HUES6 (cell line): ENCODE measurements at regions not wholly inside any gene's neighbourhood (a gene's known extent, or its start where the extent isn't known, plus 50 kb on each side); places are given as distances from the start of the nearest gene placed in this dataset.
A peak's percentile ranks its signal among the peaks of the same experiment; 100 is the strongest.

Experiments
- H3K27ac ChIP-seq: 2 replicates; pipeline ENCODE4 v1.7.0; 2013; ENCODE audit warnings: low read depth, mild to moderate bottlenecking, low read length, inconsistent platforms
- H3K27me3 ChIP-seq: 2 replicates; pipeline ENCODE4 v1.6.1; 2013; ENCODE audit warnings: low read length; ENCODE audit not compliant: control insufficient read depth, insufficient read depth
- H3K36me3 ChIP-seq: 2 replicates; pipeline ENCODE4 v1.6.1; 2013; ENCODE audit warnings: low read length; ENCODE audit not compliant: control insufficient read depth, insufficient read depth
- H3K4me1 ChIP-seq: 2 replicates; pipeline ENCODE4 v1.6.1; 2013; ENCODE audit warnings: low read length; ENCODE audit not compliant: control insufficient read depth, insufficient read depth
- H3K4me3 ChIP-seq: 2 replicates; pipeline ENCODE4 v1.5.1; 2013; ENCODE audit warnings: low read depth, low read length
- H3K9ac ChIP-seq: one replicate; pipeline ENCODE4 v1.6.1; 2013; ENCODE audit warnings: mild to moderate bottlenecking, low read length
- H3K9me3 ChIP-seq: 2 replicates; pipeline ENCODE4 v1.6.1; 2013; ENCODE audit warnings: low read depth, low read length; ENCODE audit not compliant: control insufficient read depth, insufficient read depth

DNA sequence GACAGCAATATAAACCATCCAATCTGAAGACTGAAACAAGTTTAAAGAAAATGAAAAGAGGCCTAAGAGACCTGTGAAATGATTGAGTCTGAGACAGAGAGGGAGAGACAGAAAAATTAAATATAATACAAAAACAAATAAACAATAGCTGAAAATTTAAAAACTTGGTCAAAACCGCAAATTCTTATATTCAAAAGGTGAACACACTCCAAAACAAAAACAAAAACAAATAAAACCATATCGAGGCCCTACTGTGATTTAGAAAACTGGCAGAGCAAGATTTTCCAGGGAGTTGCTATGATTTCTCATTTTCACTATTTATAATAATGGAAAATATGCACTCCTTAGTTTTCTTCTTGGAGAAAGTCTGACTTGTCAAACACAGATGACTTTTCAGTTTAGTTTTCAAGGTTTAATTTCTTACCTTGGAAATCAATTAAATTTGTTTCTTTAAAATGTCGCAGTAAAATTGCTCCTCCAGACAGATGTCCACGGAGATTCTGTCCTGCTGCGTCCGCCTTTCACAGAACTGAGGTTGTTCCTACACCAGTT is 1420.3 kb downstream of the UQCRFS1 start:
- Histone ChIP-seq H3K9me3 (0 out of 2 replicates have a peak, but pooled peaks cover 5% of the 10 kb centered on the region), H3K27ac (peak overlapping the region; percentile 61; the same call in 1 of the 2 replicates), H3K27me3 (no peaks in the 10 kb centered on the region), H3K9ac (peak overlapping the region; percentile 74), H3K4me1 (no peaks in the 10 kb centered on the region), H3K36me3 (peaks cover under 1% of the 10 kb centered on the region; the same call in 1 of the 2 replicates), H3K4me3 (peak overlapping the region; percentile 97)

- H3K27ac ChIP-seq: no peak overlapping the region
- H3K9me3 ChIP-seq: peaks cover 36% of the 10 kb centered on the region
- H3K27me3 ChIP-seq: no peaks in the 10 kb centered on the region
- no peak overlapping the region for H3K4me3 ChIP-seq
- H3K9ac ChIP-seq: no peak overlapping the region
- no peaks in the 10 kb centered on the region for H3K4me1 ChIP-seq
- H3K36me3 ChIP-seq: peaks cover 9% of the 10 kb centered on the region
Observed at GRCh38 chr19:27780367-27781075, 1432.4 kb downstream of the UQCRFS1 start.

DNA sequence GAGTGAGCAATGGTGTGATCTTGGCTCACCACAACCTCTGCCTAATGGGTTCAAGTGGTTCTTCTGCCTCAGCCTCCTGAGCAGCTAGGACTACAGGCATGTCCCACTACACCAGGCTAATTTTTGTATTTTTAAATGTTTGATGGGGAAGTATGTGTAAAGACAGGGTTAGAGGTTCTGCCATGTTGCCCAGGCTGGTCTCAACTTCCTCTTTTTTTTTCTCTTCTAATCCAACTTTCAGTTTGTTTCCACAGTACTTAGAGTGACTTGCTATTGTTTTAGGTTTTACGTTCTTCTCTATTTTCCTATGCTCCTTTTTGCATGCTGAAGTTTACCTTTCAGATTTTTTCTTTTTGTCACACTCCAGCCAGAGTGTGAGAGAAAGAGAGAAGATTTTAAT is 1433.0 kb downstream of the UQCRFS1 start:
- H3K27me3 ChIP-seq: no peaks in the 10 kb centered on the region
- H3K9ac ChIP-seq: no peak overlapping the region
- no peak overlapping the region for H3K4me3 ChIP-seq
- no peak overlapping the region for H3K27ac ChIP-seq
- no peaks in the 10 kb centered on the region for H3K4me1 ChIP-seq
- H3K36me3 ChIP-seq: peaks cover 14% of the 10 kb centered on the region
- H3K9me3 ChIP-seq: peaks cover 39% of the 10 kb centered on the region

GRCh38 chr19:27777726-27778125 is 1435.2 kb downstream of the UQCRFS1 start:
- peaks cover 14% of the 10 kb centered on the region for H3K27me3 ChIP-seq
- no peak overlapping the region for H3K4me3 ChIP-seq
- H3K9me3 ChIP-seq: peaks cover 61% of the 10 kb centered on the region
- H3K27ac ChIP-seq: no peak overlapping the region
- H3K9ac ChIP-seq: no peak overlapping the region
- no peaks in the 10 kb centered on the region for H3K4me1 ChIP-seq
- peaks cover 28% of the 10 kb centered on the region for H3K36me3 ChIP-seq

DNA sequence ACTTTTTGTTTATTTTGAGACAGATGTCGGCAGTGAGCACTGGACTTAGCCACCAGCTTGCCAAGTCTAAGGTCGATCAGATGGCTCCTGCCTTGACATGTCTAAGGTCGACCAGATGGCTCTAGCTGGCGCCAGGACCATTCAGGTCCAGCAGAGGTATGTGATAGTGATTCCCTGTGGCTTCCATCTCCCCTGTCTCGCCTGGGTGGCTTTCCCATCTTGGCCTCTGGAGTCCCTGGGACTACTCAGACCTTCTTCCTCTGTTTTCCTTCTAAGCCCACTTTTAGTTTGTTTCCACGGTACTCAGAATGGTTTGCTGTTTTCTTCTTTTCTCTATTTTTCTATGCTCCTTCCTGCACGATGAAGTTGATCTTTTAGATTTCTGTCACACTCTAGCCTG is 1435.7 kb downstream of the UQCRFS1 start:
- Histone ChIP-seq H3K27ac (no peak overlapping the region), H3K4me3 (no peak overlapping the region), H3K27me3 (peaks cover 19% of the 10 kb centered on the region), H3K9me3 (peaks cover 66% of the 10 kb centered on the region), H3K36me3 (peaks cover 28% of the 10 kb centered on the region), H3K9ac (no peak overlapping the region), H3K4me1 (no peaks in the 10 kb centered on the region)

DNA sequence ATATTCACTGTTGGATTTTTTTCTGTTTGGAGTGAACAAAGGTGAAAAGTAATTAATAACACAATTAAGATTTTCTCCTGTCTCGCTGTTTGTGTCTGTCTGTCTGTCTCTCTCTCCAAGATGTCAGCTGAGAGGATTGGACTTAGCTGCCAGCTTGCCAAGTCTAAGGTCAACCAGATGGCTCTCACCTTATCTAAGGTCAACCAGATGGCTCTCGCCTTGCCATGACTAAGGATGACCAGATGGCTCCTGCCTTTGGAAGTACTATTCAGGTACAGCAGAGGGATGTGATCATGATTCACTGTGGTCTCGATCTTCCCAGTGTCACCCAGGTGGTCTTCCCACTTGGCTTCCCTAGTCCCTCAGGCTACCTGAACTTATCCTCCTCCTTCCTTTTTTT is 1436.4 kb downstream of the UQCRFS1 start:
- no peak overlapping the region for H3K9ac ChIP-seq
- peaks cover 71% of the 10 kb centered on the region for H3K9me3 ChIP-seq

DNA sequence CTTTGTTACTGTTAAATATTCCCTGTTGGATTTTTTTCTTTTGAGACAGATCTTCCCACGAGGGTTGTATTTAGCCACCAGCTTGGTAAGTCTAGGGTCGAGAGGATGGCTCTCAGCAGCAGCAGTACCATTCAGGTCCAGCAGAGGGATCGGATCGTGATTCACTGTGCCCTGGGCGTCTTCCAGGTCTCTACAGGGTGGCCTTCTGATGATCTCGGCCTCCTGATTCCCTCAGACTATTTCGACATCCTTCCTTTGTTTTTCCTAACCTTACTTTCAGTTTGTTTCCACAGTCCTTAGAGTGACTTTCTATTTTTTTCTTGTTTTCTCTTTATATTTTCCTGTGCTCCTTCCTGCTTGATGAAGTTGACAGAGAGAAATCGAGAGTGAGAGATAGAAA is 1436.9 kb downstream of the UQCRFS1 start:
- Histone ChIP-seq H3K9ac (no peak overlapping the region), H3K27ac (no peak overlapping the region), H3K36me3 (peaks cover 28% of the 10 kb centered on the region)

More for the DNA sequence above, 1436.4 kb downstream of the UQCRFS1 start:
- no peaks in the 10 kb centered on the region for H3K4me1 ChIP-seq
- peaks cover 28% of the 10 kb centered on the region for H3K36me3 ChIP-seq
- H3K27me3 ChIP-seq: peaks cover 24% of the 10 kb centered on the region
- no peak overlapping the region for H3K27ac ChIP-seq
- no peak overlapping the region for H3K4me3 ChIP-seq

GRCh38 chr19:27775395-27775794 is 1437.6 kb downstream of the UQCRFS1 start:
- Histone ChIP-seq H3K9ac (no peak overlapping the region), H3K27me3 (peaks cover 26% of the 10 kb centered on the region), H3K27ac (no peak overlapping the region), H3K4me1 (no peaks in the 10 kb centered on the region), H3K4me3 (no peak overlapping the region), H3K9me3 (peaks cover 76% of the 10 kb centered on the region), H3K36me3 (peaks cover 28% of the 10 kb centered on the region)

More for the DNA sequence above, 1436.9 kb downstream of the UQCRFS1 start:
- Histone ChIP-seq H3K9me3 (peaks cover 74% of the 10 kb centered on the region), H3K4me1 (no peaks in the 10 kb centered on the region), H3K27me3 (peaks cover 26% of the 10 kb centered on the region), H3K4me3 (no peak overlapping the region)

- Histone ChIP-seq H3K36me3 (peaks cover 28% of the 10 kb centered on the region), H3K9ac (no peak overlapping the region), H3K27me3 (peaks cover 27% of the 10 kb centered on the region), H3K27ac (no peak overlapping the region), H3K4me1 (no peaks in the 10 kb centered on the region), H3K4me3 (no peak overlapping the region), H3K9me3 (peaks cover 73% of the 10 kb centered on the region)
Observed at GRCh38 chr19:27774827-27775226, 1438.1 kb downstream of the UQCRFS1 start.

GRCh38 chr19:27774337-27774736 is 1438.6 kb downstream of the UQCRFS1 start:
- H3K27me3 ChIP-seq: peaks cover 32% of the 10 kb centered on the region
- no peak overlapping the region for H3K9ac ChIP-seq
- no peak overlapping the region for H3K27ac ChIP-seq
- H3K4me3 ChIP-seq: no peak overlapping the region
- H3K36me3 ChIP-seq: peaks cover 28% of the 10 kb centered on the region
- no peaks in the 10 kb centered on the region for H3K4me1 ChIP-seq
- peaks cover 73% of the 10 kb centered on the region for H3K9me3 ChIP-seq

GRCh38 chr19:27773318-27774094 is 1439.4 kb downstream of the UQCRFS1 start:
- Histone ChIP-seq H3K4me3 (no peak overlapping the region; the same call in 1 of the 2 replicates), H3K27me3 (peaks cover 40% of the 10 kb centered on the region), H3K27ac (no peak overlapping the region), H3K36me3 (peaks cover 28% of the 10 kb centered on the region), H3K9ac (no peak overlapping the region), H3K4me1 (no peaks in the 10 kb centered on the region), H3K9me3 (peaks cover 68% of the 10 kb centered on the region)
